ENCODE measurements at regions not wholly inside any gene's neighbourhood (a gene's known extent, or its start where the extent isn't known, plus 50 kb on each side); places are given as distances from the start of the nearest gene placed in this dataset.
A peak's percentile ranks its signal among the peaks of the same experiment; 100 is the strongest.

DNA sequence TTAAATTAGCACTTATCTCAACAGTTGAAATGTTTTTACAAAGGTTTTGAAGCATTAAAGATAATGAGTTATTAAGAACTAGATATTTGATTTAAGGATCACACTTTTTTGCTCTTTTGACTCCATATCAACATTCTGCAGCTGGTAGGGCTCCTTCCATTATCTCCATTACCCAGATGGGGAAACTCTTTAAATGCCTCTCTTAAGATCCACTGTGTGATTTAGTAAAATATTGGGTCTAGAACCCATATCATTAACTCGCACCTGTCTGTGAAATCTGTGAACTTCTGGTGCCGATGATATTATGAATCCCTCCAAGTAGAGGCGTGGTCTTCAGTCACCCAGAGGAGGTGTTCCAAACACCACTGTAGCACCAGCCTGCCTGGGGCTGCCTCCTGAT is 466.2 kb downstream of the TSN start:
- no peak for DNase-seq

DNA sequence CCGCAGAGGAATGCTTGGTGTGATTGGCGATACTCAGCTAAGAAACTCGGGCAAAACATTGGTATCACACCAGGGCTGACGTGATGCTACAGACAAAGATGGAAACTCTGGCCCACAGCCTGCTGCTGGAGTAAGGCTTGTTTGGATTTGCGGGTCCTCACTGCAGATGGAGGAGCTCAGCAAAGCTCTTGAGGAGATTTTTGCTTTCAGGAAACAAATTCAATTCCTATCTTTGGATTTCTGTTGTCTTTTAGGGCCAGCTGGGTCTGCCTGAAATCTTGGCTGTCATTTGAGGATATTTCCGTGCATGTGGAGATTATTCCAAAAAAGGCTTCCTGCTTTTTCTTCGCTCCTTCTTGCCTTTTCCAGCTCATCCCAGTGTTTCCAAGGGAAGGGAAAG is 475.8 kb downstream of the TSN start:
- DNase-seq = no peak

DNA sequence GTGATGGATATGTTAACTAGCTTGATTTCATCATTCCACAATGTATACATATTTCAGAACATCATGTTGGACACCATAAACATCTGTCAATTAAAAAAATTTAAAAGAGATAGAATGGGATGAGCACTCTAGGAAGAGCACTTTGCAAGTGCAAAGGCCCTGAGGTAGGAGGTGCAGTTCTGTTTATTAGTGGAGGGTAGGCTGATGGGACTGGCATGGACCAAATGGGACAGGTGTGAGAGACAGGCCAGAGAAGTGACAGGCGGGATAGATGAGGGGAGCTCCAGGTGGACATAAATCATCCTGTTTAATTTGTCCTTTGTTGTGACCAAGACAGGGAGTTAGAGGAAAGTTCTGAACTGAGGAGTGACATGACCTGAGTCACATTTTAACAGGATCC is 477.9 kb downstream of the TSN start:
- DNase-seq = no peak

DNA sequence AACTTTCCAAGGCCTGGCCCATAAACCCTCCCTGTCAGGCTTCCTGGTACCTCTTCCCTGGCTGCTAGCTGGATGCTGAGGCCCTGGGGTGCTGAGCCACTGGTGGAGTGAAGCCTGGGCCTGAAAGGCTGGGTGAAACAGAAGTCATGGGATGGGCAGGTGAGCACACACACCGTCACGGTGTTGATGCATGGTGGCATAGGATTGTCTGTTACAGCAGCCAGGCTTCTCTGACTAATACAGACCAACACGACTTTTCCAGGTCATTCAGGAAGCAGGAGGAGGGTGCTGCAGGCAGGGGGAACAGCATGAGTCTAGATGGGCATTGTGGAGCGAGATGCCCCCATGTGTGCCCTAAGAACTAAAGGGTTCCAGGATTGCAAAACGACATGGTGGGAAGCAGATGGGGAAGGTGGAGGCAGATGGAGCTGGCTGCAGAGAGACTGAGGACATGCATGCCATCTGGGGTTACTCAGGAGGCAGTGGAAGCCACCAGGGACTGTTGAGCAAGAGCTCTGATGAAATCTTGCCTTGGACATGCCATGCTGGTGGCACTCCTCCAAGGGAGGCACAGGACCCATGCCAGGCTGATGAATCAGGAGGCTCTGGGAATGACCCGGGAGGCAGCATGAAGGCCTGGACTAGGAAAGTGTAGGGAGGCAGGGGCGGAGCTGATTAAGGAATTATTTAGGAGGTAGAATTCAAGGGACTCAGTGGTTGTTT is 480.9 kb downstream of the TSN start:
- DNase-seq = no peak

DNA sequence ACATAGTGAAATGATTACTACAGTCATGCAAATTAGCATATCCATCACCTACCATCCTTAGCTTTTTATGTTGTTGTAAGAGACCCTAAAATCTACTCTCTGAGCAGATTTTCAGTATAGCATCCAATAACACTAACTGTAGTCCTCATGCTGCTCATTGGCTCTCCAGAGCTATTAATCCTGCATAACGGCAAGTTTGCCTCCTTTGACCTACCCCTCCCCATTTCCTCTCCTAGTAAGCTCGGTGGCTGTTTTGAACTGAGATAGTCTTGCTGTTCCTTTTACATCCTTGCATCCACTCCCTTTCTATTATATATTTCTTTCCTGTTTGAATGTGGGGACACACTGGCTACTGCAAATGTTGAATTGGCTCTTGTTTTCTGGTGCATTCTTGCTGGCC is 481.5 kb downstream of the TSN start:
- DNase-seq = no peak

DNA sequence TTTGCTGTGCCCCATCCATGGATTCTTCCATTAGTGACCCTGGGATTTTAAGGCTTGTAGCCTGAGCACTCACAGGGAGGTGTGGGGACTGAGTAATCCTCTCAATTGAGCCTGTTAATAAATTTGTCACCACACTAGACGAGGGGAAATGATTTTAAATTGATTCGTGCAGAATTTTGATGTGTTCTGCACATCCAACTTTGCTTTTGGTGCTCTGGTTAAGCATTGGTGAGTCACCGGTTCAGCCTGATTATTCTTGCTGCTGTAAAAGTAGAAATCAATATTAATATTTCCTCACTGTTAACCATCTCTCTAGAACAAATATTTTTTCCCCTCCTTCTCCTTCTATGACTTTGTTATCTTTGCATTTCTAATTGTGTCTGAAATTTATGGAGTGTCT is 482.0 kb downstream of the TSN start:
- no peak for DNase-seq

DNA sequence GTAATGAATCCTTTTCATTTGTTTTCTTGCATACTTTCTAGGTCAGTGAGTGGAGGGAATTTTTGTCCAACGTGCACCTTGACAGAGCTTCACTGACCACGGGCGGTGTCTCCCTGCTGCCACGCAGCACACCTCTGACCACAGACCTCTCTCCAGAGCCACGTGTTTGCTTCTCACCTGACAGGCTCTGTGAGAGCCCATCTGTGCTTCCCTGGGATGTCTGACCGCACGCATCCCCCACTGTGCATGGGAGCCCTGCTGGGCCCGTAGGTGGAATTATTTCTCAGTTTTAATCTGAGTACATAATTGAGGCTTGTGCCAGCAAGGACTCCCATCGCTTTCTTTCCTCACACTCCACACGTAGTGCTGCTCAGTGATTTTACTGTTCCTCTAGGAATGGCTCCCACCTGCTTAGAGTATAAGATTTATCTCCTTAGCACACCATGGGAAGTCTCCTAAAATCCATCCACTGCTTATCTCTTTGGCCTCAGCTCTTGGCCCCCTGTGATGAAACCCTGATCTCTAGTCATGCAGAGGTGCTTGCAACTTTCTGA is 482.6 kb downstream of the TSN start:
- no peak for DNase-seq

DNA sequence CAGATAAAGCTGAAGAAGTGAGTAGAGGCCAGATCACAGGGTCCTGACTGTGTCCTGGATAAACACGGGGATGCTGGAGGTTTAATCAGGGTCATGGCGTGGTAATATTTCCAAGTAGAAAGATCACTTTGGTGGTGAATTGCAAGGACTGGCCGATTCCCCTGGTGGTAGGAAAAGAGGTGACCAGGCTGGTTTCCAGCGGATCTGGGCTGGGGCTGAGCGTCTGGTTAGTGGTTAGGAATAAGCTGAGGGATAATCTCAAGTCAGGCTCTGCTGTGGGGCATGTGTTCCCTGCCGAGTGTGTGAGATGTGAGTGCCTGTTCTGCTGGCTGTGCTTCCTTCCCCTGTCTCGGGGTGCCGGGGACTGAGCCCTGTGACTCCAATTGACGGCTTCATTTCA is 484.0 kb downstream of the TSN start:
- no peak for DNase-seq

DNA sequence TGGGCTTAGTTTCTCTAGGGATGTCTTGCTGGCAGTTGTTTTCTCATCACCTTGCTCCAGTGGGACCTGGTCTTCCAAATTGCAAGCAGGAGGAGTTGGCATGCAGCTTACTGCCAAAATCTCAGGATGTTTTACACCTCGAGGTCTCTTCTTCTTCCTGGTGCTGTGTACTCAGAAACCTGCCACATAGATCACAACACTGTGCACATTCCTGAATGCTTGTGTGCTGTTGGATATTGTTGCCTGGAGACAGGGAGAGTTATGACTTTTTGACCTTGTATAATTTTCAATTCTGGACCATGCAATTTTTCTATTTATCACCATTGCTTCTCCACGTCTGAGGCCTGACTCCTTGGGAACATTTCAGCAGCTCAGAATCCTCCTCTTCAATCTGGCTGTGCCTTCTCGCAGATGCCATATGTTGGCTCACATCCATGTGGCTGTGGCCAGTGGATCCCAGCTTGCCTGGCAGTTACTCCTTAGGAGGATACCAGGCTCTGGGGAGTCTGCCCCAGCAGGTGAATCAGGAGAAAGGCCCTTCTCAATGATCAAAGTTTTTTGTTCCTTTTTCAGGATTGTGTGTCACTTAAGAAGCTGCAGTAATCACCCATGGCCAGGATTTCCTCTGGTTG is 489.3 kb downstream of the TSN start:
- DNase-seq = no peak

DNA sequence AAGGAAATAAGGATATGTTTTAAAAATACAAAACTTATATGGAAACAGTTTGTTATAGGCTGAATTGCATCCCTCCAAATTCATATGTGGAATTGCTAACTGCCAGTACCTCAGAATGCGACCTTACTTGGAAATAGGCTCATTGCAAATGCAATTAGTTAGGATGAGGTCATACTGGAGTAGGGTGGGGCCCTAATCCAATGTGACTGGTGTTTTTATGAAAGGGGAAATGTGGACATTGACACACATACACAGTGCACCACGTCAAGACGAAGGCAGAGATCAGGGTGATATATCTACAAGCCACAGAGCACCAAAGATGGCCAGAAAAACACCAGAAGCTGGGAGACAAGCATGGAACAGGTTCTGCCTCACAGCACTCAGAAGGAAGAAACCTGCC is 494.2 kb downstream of the TSN start:
- no peak for DNase-seq

DNA sequence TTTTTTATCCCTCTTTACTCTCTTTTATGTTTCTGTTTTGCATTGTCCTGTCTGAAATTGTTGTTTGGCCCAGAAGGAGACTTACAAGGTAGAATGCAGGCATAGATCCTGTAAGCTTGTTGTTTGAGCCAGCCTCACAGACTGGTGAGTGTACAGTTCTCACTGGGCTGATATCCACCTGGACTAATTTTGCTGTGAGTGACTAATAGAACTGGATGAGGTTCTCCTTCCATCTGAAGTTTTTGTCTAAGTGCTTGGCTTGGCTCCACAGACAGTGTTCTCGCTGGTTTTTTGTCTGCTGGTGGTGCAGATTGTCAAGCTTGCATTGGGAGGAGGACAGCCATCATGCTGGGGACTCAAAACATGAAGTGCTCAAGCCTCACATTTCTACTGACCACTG is 495.7 kb downstream of the TSN start:
- DNase-seq = no peak

DNA sequence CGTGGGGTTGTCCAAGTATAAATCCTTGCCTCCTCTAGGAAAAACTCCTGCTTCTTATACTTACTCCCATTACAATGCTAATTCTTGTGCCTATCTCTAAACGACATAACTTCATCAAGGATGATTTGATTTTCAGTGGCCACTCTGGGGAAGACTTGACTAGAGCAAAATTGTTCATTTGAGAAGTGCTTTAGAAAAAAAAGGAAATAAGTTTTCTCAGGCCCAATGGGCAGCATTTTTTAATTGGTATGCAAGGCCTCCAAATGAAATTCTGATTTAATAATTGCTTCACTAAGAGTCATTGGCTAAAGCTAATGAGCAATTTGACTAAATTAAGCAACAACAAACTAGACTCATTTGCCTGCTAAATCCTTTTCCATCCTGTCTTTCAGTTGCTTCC is 496.1 kb downstream of the TSN start:
- no peak for DNase-seq

DNA sequence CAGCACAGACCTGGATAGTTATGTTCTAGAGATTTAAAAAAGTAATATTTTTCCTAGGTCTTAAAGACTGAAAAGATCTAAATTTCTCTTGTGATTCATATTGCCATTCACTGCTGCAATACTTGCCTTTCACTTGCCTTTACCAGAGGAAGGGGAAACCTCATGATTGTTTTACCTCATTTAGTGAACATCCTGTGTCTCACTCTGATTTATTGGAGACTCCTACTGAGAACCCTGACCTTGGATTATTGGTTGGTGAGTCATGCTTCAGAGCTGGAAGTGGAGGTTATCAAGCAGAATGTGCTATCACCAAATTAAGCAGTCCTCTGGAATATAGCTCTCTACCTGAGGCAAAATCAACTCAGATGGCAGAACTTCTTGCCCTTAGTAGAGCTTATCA is 500.5 kb downstream of the TSN start:
- no peak for DNase-seq

DNA sequence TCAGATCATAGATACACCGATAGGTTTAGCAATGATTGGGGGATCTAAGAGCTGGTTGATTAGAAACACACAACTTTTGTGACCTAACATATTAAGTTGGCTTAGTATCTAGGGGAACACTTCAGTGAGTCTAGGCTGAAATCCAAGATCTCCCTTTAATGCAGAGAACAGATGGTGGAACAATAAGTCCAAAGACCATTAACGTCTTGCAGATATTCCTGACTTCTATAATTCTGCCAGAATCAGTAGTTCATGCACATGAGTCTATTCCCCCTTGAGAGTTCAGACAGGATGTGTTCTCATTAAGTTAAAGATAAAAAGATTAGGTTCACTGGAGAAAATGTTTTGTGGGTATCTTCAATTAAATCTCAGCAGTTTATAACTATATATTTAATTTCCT is 506.5 kb downstream of the TSN start:
- DNase-seq = peak; percentile 5

DNA sequence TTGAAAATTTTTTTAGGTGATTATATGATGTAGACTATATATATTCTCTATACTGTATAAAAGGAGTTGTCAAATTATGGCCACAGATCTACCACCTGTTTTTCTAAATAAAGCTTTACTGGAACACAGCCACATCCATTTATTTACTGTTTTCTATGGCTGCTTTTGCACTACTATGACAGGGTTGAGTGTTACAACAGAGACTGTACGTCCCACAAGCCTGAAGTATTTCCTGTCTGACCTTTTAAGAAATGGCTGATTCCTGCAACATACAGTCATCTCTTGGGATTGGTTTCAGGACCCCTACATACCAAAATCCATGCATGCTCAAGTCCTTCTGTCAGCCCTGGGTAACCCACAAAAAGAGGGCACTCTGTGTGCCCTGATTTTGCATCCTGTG is 508.3 kb downstream of the TSN start:
- no peak for DNase-seq

DNA sequence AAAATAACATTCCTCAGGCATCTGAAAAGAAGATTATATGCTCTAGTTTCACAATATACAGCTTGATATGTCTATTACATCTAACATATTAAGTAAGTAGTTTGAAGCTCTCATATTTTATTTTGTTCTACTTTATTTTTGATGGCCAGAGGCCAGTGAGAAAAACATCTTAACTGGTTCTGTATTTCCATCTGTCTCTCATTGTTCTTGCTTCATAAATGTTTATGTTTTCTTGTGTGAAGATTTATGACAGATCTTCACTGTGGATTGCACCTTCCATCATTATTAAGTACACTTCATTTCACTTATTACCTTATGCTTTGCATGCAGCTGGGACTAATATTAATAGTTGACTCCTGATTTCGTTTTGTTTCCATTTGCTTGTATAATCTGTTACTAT is 511.2 kb downstream of the TSN start:
- no peak for DNase-seq

DNA sequence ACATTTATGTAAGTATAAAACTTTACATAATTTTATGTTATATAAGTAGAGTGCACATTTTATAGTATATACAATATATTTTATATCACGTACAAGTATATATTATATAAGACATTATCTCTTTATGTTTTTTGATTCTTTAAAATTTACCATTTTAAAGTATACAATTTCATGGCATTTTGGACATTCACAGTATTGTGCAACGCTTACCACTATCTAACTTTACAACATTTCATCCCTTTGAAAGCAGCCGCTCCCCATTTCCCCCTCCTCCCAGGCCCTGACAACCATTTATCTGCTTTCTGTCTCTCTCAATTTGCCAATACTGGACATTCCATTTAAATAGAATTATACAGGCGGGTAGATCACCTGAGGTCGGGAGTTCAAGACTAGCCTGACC is 512.5 kb downstream of the TSN start:
- no peak for DNase-seq

DNA sequence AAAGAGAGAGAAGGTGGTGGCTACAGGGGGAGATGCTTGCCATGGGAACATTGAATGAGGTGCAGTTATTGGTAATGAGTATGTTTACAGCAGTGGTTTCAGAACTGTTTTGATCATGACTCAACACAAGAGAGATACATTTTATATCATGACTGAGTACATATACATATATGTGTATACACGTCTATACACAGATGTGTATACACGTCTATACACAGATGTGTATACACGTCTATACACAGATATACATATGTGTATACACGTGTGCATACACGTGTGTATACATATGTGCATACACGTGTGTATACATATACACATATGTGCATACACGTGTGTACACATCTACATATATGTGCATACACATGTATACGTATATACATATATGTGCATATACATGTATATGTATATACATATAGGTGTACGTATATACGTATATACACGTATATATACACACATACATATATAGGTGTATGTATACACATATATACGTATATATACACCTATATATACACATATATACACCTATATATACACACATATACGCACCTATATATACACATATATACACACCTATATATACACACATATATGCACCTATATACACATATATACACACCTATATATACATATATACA is 518.5 kb downstream of the TSN start:
- DNase-seq = no peak

DNA sequence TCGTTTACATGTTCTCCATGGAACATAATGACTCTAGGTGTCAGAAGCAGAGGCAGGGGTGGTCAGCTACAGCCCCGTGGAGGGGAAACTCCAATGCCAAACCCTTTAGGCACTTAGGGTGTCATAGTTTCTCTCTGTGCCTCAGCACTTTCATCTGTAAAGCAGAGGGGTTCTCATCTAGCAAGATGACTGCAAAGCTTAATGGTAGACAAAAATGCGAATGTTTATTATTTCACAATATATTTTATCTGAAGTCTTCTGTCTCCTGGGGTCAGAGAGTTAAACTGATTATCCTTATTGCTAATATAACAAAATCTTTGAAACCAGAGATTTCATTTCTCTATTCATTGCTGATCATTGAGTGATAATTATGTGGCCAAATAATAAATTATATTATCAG is 522.5 kb downstream of the TSN start:
- peak in 1 of 2 donors; percentile 19 for DNase-seq

DNA sequence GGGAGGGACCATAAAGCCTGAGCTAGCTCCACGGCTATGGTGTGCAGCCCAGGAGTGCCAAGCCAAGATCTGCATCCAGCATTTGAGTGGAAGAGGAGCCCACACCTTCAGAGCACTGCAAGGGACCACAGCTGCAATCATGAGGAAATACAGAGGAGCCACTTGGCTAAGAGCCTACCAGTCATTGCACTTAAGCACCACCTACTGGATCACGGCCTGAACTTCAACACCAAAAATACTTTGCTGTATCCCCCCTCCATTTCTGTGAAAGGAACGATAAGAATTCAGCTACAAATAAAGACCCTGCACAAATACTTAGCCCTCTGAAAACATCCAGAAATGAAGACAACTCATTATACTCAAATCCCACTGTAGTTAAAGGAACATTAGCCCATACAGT is 545.3 kb downstream of the TSN start:
- DNase-seq = no peak

DNA sequence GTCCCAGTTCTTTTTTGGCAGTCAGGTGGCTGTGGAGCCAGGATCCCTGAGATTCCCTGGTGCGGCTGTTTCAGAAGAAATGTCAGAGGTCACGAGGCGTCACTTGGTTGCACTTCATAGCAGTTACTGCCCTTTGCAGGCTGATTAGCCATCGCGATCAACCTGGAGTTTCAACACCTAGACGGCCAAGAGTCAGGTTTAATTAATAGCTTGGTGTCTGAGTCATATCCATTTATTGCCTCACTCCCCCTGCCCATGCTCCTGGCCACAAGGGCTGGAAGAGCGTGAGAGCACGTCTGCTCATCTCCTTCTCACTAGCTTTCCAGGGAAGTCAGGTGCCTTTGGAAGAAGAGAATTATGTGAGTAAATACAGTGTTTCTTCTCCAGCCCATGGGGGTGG is 552.3 kb downstream of the TSN start:
- no peak for DNase-seq

DNA sequence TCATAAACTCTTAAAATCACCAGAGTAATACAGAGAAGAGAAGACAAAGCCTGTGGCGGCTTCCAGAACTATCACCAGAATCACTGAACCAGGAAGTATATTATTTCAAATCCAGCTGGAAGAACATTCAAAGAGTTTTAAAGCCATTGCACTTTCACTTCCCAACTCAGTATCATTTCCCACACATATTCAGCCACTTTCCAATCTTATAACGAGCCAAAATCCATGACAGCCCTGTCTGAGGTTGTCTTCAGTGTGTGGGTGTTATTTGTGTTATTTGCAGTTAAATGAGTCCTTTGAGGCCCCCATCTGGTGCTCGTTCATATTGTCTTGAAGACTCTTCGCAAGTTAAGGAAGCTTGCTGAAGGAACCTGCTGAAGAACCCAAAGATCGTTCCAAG is 559.9 kb downstream of the TSN start:
- no peak for DNase-seq

DNA sequence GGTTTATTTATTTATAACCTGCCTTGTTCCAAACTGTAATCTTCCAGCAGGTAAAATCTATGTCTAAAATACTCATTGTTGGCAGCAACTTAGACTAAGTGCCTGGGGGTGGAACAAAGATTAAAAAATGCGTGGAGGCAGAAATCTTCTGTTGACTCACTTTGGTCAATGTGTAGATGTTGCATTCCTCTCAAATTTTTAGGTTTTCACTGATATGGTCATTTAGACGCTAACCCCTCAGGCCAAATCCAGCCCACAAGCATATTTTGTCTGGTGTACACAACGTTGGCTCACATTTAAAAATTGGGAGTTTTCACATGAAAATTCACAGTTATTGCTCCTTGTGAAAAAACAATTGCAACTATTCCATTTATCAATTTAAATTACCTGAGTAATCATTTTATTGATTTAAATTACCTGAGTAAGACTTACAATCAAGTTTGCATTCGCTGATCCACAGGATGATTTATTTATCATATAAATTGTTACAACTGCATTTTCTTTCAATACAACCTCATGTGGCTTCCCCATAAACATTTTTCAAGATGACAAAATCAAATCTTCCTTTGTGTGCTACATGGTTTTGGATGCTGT is 564.2 kb downstream of the TSN start:
- no peak for DNase-seq

Measured in right lung (tissue), 2 donors.